Endothelial cell of umbilical vein (primary cell): ENCODE measurements at regions not wholly inside any gene's neighbourhood (a gene's known extent, or its start where the extent isn't known, plus 50 kb on each side); places are given as distances from the start of the nearest gene placed in this dataset.

Experiments
- BruUV-seq: library from RNA; stranded (reverse); fragments of 400-500 nt; replicated peaks from 2 replicates; lab custom pipeline; 2021; lab: Mats Ljungman, UMichigan
- CTCF ChIA-PET: fragments of 300-600, 350-600 bp; sonication (Branson Sonifier 250); formaldehyde crosslinking; loops from one replicate; lab custom pipeline; 2021; ENCODE audit warnings: antibody characterized with exemption, inconsistent platforms; lab: Charles Lee
- POLR2A ChIA-PET: fragments of 300-600, 350-600 bp; sonication (Branson Sonifier 250); formaldehyde crosslinking; loops from one replicate; lab custom pipeline; 2021; ENCODE audit warnings: antibody characterized with exemption, inconsistent platforms; lab: Charles Lee
- DNase-seq: peaks from one replicate; pipeline ENCODE4 v3.0.0-alpha.2; 2011; ENCODE audit warnings: low read depth, low spot score
- FAIRE-seq: peaks from 2 replicates; lab custom pipeline; 2011; peaks lifted over from hg19 to GRCh38; lab: Jason Lieb, UNC
- H2AFZ ChIP-seq: 2 replicates; pipeline ENCODE4 v1.6.0; 2012; ENCODE audit warnings: low read depth, low read length, control low read depth, inconsistent platforms
- H3K27ac ChIP-seq: 2 replicates; pipeline ENCODE4 v1.5.1; 2011; ENCODE audit warnings: low read depth, mild to moderate bottlenecking, control low read depth, low read length, moderate library complexity; ENCODE audit not compliant: insufficient read depth
- H3K27me3 ChIP-seq, 2 experiments: 2 replicates each; pipeline versions ENCODE4 v1.6.0 to v1.6.1; 2011; ENCODE audit warnings: low read length in 2 of 2, mixed read lengths in 1 of 2; ENCODE audit not compliant: control insufficient read depth in 2 of 2, insufficient read depth in 2 of 2
- H3K36me3 ChIP-seq, 2 experiments: 2 replicates in 1 of 2; 3 replicates in 1 of 2; pipeline ENCODE4 v1.5.1; 2011; ENCODE audit warnings: low read length in 2 of 2, mild to moderate bottlenecking in 1 of 2, moderate library complexity in 1 of 2; ENCODE audit not compliant: control insufficient read depth in 2 of 2, insufficient read depth in 2 of 2; ENCODE audit errors: extremely low read depth in 1 of 2
- H3K4me1 ChIP-seq: 3 replicates; pipeline ENCODE4 v1.5.1; 2011; ENCODE audit warnings: mild to moderate bottlenecking, low read length; ENCODE audit not compliant: control insufficient read depth, insufficient read depth; ENCODE audit errors: extremely low read depth
- H3K4me2 ChIP-seq: 2 replicates; pipeline ENCODE4 v1.6.1; 2011; ENCODE audit warnings: low read length, control low read depth, mixed read lengths; ENCODE audit not compliant: insufficient read depth
- H3K4me3 ChIP-seq, 3 experiments: fragments of 200-600 bp in 1 of 3; sonication (generic), shearing (Covaris generic) in 1 of 3; replicated peaks in 1 of 3; 2 replicates each; pipeline ENCODE4 v1.5.1; 2011 to 2016; ENCODE audit warnings: control low read depth in 3 of 3, low read length in 3 of 3, mild to moderate bottlenecking in 2 of 3, inconsistent platforms in 1 of 3, low read depth in 1 of 3, moderate library complexity in 1 of 3; ENCODE audit not compliant: insufficient read depth in 1 of 3
- H3K79me2 ChIP-seq: 2 replicates; pipeline ENCODE4 v1.6.0; 2012; ENCODE audit warnings: low read length, inconsistent platforms; ENCODE audit not compliant: control insufficient read depth, insufficient read depth
- H3K9ac ChIP-seq: replicated peaks from 2 replicates; pipeline ENCODE3; 2011; ENCODE audit warnings: low read length, control low read depth; ENCODE audit not compliant: insufficient read depth; ENCODE audit errors: extremely low read depth
- H3K9me1 ChIP-seq: replicated peaks from 3 replicates; pipeline ENCODE4 v1.6.0; 2011; ENCODE audit warnings: mild to moderate bottlenecking, low read length; ENCODE audit not compliant: control insufficient read depth, insufficient read depth; ENCODE audit errors: extremely low read depth
- H3K9me3 ChIP-seq: replicated peaks from 2 replicates; pipeline ENCODE4 v1.5.1; 2012; ENCODE audit warnings: low read length, inconsistent platforms; ENCODE audit not compliant: control insufficient read depth, insufficient read depth
- H4K20me1 ChIP-seq: replicated peaks from 2 replicates; pipeline ENCODE3; 2011; ENCODE audit warnings: mild to moderate bottlenecking, low read length; ENCODE audit not compliant: control insufficient read depth, insufficient read depth; ENCODE audit errors: extremely low read depth
- EZH2 ChIP-seq: IDR thresholded peaks from 2 replicates; pipeline ENCODE4 v1.6.1; 2012; ENCODE audit warnings: borderline replicate concordance, low read depth, mild to moderate bottlenecking, moderate library complexity, low read length, inconsistent platforms; ENCODE audit not compliant: severe bottlenecking
- FOS ChIP-seq: IDR thresholded peaks from 2 replicates; pipeline ENCODE4 v1.6.1; 2011; ENCODE audit warnings: mild to moderate bottlenecking, low read length, moderate library complexity, borderline replicate concordance; ENCODE audit not compliant: insufficient read depth
- GATA2 ChIP-seq: IDR thresholded peaks from 2 replicates; pipeline ENCODE4 v1.7.0; 2011; ENCODE audit warnings: low read depth, mild to moderate bottlenecking, moderate library complexity, mixed read lengths, low read length; ENCODE audit not compliant: insufficient read length, insufficient read depth
- JUN ChIP-seq: IDR thresholded peaks from 2 replicates; pipeline ENCODE4 v1.6.1; 2011; ENCODE audit warnings: borderline replicate concordance, low read depth; ENCODE audit not compliant: insufficient read length, insufficient read depth
- MYC ChIP-seq: IDR thresholded peaks from one replicate; pipeline ENCODE4 v1.6.1; 2011; ENCODE audit warnings: mild to moderate bottlenecking, low read depth, low read length
- POLR2A ChIP-seq: IDR thresholded peaks from 2 replicates; pipeline ENCODE4 v1.6.1; 2012; ENCODE audit warnings: low read depth, mild to moderate bottlenecking, control low read depth, low read length
- POLR2AphosphoS5 ChIP-seq: IDR thresholded peaks from 2 replicates; pipeline ENCODE4 v1.6.1; 2012; ENCODE audit warnings: low read depth, mild to moderate bottlenecking, control low read depth, low read length, moderate library complexity; ENCODE audit not compliant: insufficient read depth
- dilution Hi-C: fragments of 300-500 bp; cut with MboI; formaldehyde crosslinking; loops from one replicate; pipeline ENCODE4 v1.15.0; 2019; ENCODE audit warnings: low sequenced_read_pairs; ENCODE audit not compliant: extremely low pct_ligation_motif_present
- intact Hi-C: fragments of 100-400 bp; cut with micrococcal nuclease; formaldehyde crosslinking; loops from one replicate; pipeline ENCODE4 v1.10.0; 2022
- TF ChIP-seq, protein P1 (sequence below), 2 donors: IDR thresholded peaks; 1 replicate in 1 of 2; 2 replicates in 1 of 2; pipeline ENCODE4 v1.5.1; 2011; ENCODE audit warnings: low read length in 2 of 2, mild to moderate bottlenecking in 2 of 2, moderate library complexity in 2 of 2, control low read depth in 1 of 2, inconsistent platforms in 1 of 2, low read depth in 1 of 2; ENCODE audit not compliant: insufficient read depth in 1 of 2; ENCODE audit errors: extremely low read depth in 1 of 2
- TF ChIP-seq, protein P2 (sequence below): IDR thresholded peaks from 2 replicates; pipeline ENCODE4 v1.6.1; 2011; ENCODE audit not compliant: insufficient read depth, insufficient read length

DNA sequence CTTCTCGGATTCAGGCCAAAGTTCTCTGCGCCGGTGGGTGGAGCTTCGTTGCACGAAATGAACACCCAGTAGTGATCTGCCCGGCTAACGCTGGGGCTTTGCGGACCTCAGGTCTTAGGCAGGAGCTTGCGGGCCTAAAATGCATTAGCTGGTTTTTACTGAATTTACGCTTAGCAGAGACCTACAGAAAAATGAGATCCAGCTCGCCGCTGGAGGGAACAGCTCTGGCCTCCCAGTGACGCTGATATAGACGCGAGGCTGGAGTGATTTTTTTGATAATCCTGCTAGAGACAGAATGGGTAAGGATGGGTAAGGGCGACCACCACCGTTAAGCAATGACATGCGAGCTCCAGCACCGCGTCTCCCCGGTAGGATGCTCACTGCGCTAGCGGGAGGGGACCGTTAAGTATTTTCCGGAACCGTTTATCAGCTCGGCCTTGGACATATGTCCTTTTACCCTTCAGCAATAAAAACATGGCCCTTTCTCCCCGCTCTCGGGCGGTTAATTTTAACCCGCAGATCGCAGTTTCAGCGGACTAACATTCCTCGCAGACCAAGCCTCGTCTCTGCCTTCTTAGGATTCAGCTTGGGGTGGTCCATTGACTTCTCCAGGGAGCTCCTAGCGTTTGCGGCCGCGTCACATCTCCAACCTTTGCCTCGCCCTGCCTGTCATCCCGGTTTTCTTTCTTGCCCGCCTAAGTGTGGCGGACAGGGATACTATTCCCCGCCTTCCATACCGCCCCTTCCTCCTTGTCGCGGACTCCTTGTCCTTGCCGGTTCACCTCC is 109.3 kb downstream of the GPX5 start:
- Histone ChIP-seq H3K4me2 (peak overlapping the region; percentile 60), H3K27me3 (peaks cover 29 to 35% of the 10 kb centered on the region in 2 experiments), H3K9me1 (no peaks in the 10 kb centered on the region), H3K27ac (no peak overlapping the region), H4K20me1 (no peaks in the 10 kb centered on the region), H3K9me3 (no peaks in the 10 kb centered on the region), H3K36me3 (no peaks in the 10 kb centered on the region), H3K4me1 (no peaks in the 10 kb centered on the region), H3K9ac (no peak overlapping the region), H2AFZ (peak overlapping the region; percentile 52), H3K79me2 (no peaks in the 10 kb centered on the region), H3K4me3 (peak overlapping the region; percentile 5 to 27 (median 21))
- TF ChIP-seq GATA2 (no peak), POLR2A (no peak), JUN (no peak), EZH2 (no peak), FOS (no peak), MYC (no peak), POLR2AphosphoS5 (no peak)
- TF ChIP-seq, protein P1, sequence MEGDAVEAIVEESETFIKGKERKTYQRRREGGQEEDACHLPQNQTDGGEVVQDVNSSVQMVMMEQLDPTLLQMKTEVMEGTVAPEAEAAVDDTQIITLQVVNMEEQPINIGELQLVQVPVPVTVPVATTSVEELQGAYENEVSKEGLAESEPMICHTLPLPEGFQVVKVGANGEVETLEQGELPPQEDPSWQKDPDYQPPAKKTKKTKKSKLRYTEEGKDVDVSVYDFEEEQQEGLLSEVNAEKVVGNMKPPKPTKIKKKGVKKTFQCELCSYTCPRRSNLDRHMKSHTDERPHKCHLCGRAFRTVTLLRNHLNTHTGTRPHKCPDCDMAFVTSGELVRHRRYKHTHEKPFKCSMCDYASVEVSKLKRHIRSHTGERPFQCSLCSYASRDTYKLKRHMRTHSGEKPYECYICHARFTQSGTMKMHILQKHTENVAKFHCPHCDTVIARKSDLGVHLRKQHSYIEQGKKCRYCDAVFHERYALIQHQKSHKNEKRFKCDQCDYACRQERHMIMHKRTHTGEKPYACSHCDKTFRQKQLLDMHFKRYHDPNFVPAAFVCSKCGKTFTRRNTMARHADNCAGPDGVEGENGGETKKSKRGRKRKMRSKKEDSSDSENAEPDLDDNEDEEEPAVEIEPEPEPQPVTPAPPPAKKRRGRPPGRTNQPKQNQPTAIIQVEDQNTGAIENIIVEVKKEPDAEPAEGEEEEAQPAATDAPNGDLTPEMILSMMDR (IDR thresholded peaks at IDR 0.05; ENCODE audit: extremely low read depth in 1 of 2, insufficient read depth in 1 of 2, low read depth in 1 of 2, low read length in 2 of 2): no peak
- TF ChIP-seq, protein P2, sequence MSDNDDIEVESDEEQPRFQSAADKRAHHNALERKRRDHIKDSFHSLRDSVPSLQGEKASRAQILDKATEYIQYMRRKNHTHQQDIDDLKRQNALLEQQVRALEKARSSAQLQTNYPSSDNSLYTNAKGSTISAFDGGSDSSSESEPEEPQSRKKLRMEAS: no peak
- no TSS peak for BruUV-seq
- CTCF ChIA-PET: interaction anchor here (1.4 kb wide), 1 partner anchor 28 kb away, joined by 5 read pairs; no protein-coding TSS in a partner anchor
- POLR2A ChIA-PET: no interaction called here
- dilution Hi-C loops (no loop called here), intact Hi-C loops (no loop called here)
- no peak for FAIRE-seq
- no peak for DNase-seq
